NCI-H1092 treated with DMSO at 0.1 percent for 48 hours (cell line): ENCODE measurements at regions not wholly inside any gene's neighbourhood (a gene's known extent, or its start where the extent isn't known, plus 50 kb on each side); places are given as distances from the start of the nearest gene placed in this dataset.

Experiments
- DNase-seq: peaks from one replicate; lab custom pipeline; 2025; lab: John Stamatoyannopoulos, UW

- no peak for DNase-seq
Observed at GRCh38 chr11:95514416-95515110, 275.0 kb downstream of the FAM76B start.

- DNase-seq: no peak
Observed at GRCh38 chr11:95512682-95513081, 276.9 kb downstream of the FAM76B start.

GRCh38 chr11:95512177-95512576, 277.4 kb downstream of the FAM76B start:
- no peak for DNase-seq

GRCh38 chr11:95508219-95508890, 277.4 kb upstream of the SESN3 start:
- no peak for DNase-seq

GRCh38 chr11:95507794-95508193, 276.8 kb upstream of the SESN3 start:
- DNase-seq: no peak

- DNase-seq: no peak
Observed at GRCh38 chr11:95506777-95507176, 275.8 kb upstream of the SESN3 start.

GRCh38 chr11:95505927-95506426, 275.0 kb upstream of the SESN3 start:
- DNase-seq: no peak

GRCh38 chr11:95503047-95503446, 272.0 kb upstream of the SESN3 start:
- no peak for DNase-seq

- DNase-seq: no peak
Observed at GRCh38 chr11:95502522-95502921, 271.5 kb upstream of the SESN3 start.

- DNase-seq: no peak
Observed at GRCh38 chr11:95501761-95502266, 270.8 kb upstream of the SESN3 start.

- no peak for DNase-seq
Observed at GRCh38 chr11:95500466-95500865, 269.5 kb upstream of the SESN3 start.

GRCh38 chr11:95499516-95500135, 268.6 kb upstream of the SESN3 start:
- no peak for DNase-seq

GRCh38 chr11:95498722-95499425, 267.9 kb upstream of the SESN3 start:
- DNase-seq: no peak

- no peak for DNase-seq
Observed at GRCh38 chr11:95496901-95497300, 265.9 kb upstream of the SESN3 start.

- DNase-seq: no peak
Observed at GRCh38 chr11:95495706-95496105, 264.7 kb upstream of the SESN3 start.

GRCh38 chr11:95494856-95495255, 263.9 kb upstream of the SESN3 start:
- no peak for DNase-seq

- DNase-seq: no peak
Observed at GRCh38 chr11:95494167-95494566, 263.2 kb upstream of the SESN3 start.

GRCh38 chr11:95490625-95491024, 259.6 kb upstream of the SESN3 start:
- DNase-seq: no peak

GRCh38 chr11:95487938-95488337, 256.9 kb upstream of the SESN3 start:
- DNase-seq: no peak

- DNase-seq: no peak
Observed at GRCh38 chr11:95487391-95487790, 256.4 kb upstream of the SESN3 start.

- no peak for DNase-seq
Observed at GRCh38 chr11:95486979-95487378, 256.0 kb upstream of the SESN3 start.

GRCh38 chr11:95486466-95486865, 255.5 kb upstream of the SESN3 start:
- peak; percentile 9 for DNase-seq
